Upper lobe of right lung (tissue), 1 donor: ENCODE measurements at regions not wholly inside any gene's neighbourhood (a gene's known extent, or its start where the extent isn't known, plus 50 kb on each side); places are given as distances from the start of the nearest gene placed in this dataset.

Experiments used
- ATAC-seq: fragments of 200-7000 bp; cut with Tn5 transposase; one replicate; pipeline ENCODE4 v1.9.1; 2020; ENCODE audit warnings: mild to moderate bottlenecking, moderate library complexity
- DNase-seq: peaks from one replicate; pipeline ENCODE4 v3.0.0-alpha.2; 2020
- H3K27ac ChIP-seq: fragments of 200-600 bp; one replicate; pipeline ENCODE4 v1.8.0; 2022
- H3K27me3 ChIP-seq: fragments of 200-600 bp; one replicate; pipeline ENCODE4 v1.8.0; 2022; ENCODE audit warnings: mild to moderate bottlenecking
- H3K36me3 ChIP-seq: fragments of 200-600 bp; one replicate; pipeline ENCODE4 v1.8.0; 2022
- H3K4me1 ChIP-seq: fragments of 200-600 bp; one replicate; pipeline ENCODE4 v1.8.0; 2022
- H3K4me3 ChIP-seq: fragments of 200-600 bp; one replicate; pipeline ENCODE4 v1.8.0; 2022; ENCODE audit warnings: mild to moderate bottlenecking
- H3K9me3 ChIP-seq: fragments of 200-600 bp; one replicate; pipeline ENCODE4 v1.8.0; 2022
- CTCF ChIP-seq: fragments of 200-600 bp; IDR thresholded peaks from one replicate; pipeline ENCODE4 v1.8.0; 2022; ENCODE audit warnings: antibody characterized with exemption
- intact Hi-C: fragments of 100-400 bp; cut with DNase I; formaldehyde crosslinking; loops from one replicate; pipeline ENCODE4 v1.11.0; 2022
- donor health status: DM: no; HTN: yes; CAD: no; lungs with severe emphysema.

DNA sequence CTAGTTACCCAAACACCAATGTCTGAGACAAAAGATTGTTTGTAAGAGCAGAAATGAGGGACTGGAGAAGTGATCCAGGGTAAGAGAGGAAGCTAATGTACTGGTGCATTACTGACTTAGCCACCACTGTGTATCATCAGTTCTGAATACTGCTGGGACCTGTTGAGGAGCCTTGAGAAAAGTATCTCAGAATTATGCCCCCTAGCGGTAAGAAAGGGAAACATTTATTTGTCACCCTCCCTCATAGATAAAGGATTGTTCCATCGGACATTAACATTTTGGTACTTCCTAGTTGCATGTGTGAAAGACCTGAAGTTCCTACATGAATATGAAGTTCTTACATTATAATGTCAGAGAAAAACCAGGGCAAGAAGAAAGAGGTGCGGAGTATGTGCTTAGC, 612.5 kb downstream of the FSCB start:
- intact Hi-C loops = no loop called here
- no peaks in the 10 kb centered on the region for H3K27me3 ChIP-seq
- H3K27ac ChIP-seq = no peak overlapping the region
- ATAC-seq (peak; percentile 22), DNase-seq (no peak)
- no peaks in the 10 kb centered on the region for H3K9me3 ChIP-seq
- no peaks in the 10 kb centered on the region for H3K4me1 ChIP-seq
- H3K36me3 ChIP-seq = no peaks in the 10 kb centered on the region
- H3K4me3 ChIP-seq = no peak overlapping the region
- TF ChIP-seq CTCF = peak; percentile 44

- intact Hi-C loops = no loop called here
- Histone ChIP-seq H3K4me1 (no peaks in the 10 kb centered on the region), H3K27ac (no peak overlapping the region), H3K36me3 (no peaks in the 10 kb centered on the region), H3K4me3 (no peak overlapping the region), H3K9me3 (no peaks in the 10 kb centered on the region), H3K27me3 (no peaks in the 10 kb centered on the region)
- DNase-seq = no peak
- no peak for TF ChIP-seq CTCF
- ATAC-seq = no peak
Observed at GRCh38 chr14:43887523-43887922, 619.6 kb downstream of the FSCB start.

GRCh38 chr14:43877351-43877960, 629.6 kb downstream of the FSCB start:
- no peak overlapping the region for H3K27ac ChIP-seq
- H3K27me3 ChIP-seq = no peaks in the 10 kb centered on the region
- H3K4me1 ChIP-seq = no peaks in the 10 kb centered on the region
- no peak overlapping the region for H3K4me3 ChIP-seq
- no peak for DNase-seq
- intact Hi-C loops = no loop called here
- ATAC-seq = no peak
- no peaks in the 10 kb centered on the region for H3K36me3 ChIP-seq
- no peak for TF ChIP-seq CTCF
- H3K9me3 ChIP-seq = no peaks in the 10 kb centered on the region

GRCh38 chr14:43872752-43873655, 634.1 kb downstream of the FSCB start:
- TF ChIP-seq CTCF = no peak
- Histone ChIP-seq H3K27ac (no peak overlapping the region), H3K4me1 (no peaks in the 10 kb centered on the region), H3K27me3 (no peaks in the 10 kb centered on the region), H3K4me3 (no peak overlapping the region), H3K9me3 (no peaks in the 10 kb centered on the region), H3K36me3 (no peaks in the 10 kb centered on the region)
- ATAC-seq = no peak
- DNase-seq = no peak
- intact Hi-C loops = no loop called here

GRCh38 chr14:43872222-43872621, 634.9 kb downstream of the FSCB start:
- Histone ChIP-seq H3K4me1 (no peaks in the 10 kb centered on the region), H3K9me3 (no peaks in the 10 kb centered on the region), H3K27me3 (no peaks in the 10 kb centered on the region), H3K36me3 (no peaks in the 10 kb centered on the region), H3K4me3 (no peak overlapping the region), H3K27ac (no peak overlapping the region)
- DNase-seq = no peak
- no peak for ATAC-seq
- no peak for TF ChIP-seq CTCF
- intact Hi-C loops = no loop called here
